Cerebellar nuclear complex (tissue), 1 donor: ENCODE measurements at regions not wholly inside any gene's neighbourhood (a gene's known extent, or its start where the extent isn't known, plus 50 kb on each side); places are given as distances from the start of the nearest gene placed in this dataset.
"Not testable (repeated sequence)": the region's sequence is repeated elsewhere in the genome, so short reads cannot be mapped to it uniquely, and the experiment has no call there.

Experiments used
- DNase-seq, 2 experiments: peaks; one replicate each; lab custom pipeline; 2025; lab: John Stamatoyannopoulos, UW

DNA sequence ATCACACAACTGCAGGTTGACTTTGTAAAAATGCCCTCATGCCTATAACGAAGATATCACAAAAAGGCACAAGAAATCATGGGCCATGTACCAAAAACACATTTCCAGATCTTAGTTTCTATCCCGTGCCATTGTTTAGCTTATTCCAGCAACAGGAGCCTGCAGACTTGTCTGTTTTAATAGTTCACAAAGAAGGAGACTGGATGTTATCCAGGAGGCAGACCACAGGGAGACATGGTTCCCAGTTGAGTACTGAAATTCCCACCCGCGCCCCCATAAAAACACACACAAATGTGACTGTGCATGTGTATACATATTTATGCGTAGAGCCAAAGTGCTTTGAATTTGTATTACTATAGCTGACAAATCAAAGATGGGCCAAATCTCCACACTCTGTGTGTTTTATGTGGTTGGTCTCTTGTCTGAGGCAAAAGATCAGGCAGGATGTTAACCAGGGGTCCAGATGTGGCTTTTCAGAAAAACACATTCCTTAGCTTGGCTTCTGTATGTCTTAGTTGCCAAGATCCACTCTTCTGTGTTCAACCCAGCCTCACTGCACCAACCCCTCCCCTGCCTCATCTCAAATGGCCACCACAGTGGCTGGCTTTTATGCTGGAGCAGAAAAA is 469.2 kb upstream of the DIPK2B start:
- no peak for DNase-seq

DNA sequence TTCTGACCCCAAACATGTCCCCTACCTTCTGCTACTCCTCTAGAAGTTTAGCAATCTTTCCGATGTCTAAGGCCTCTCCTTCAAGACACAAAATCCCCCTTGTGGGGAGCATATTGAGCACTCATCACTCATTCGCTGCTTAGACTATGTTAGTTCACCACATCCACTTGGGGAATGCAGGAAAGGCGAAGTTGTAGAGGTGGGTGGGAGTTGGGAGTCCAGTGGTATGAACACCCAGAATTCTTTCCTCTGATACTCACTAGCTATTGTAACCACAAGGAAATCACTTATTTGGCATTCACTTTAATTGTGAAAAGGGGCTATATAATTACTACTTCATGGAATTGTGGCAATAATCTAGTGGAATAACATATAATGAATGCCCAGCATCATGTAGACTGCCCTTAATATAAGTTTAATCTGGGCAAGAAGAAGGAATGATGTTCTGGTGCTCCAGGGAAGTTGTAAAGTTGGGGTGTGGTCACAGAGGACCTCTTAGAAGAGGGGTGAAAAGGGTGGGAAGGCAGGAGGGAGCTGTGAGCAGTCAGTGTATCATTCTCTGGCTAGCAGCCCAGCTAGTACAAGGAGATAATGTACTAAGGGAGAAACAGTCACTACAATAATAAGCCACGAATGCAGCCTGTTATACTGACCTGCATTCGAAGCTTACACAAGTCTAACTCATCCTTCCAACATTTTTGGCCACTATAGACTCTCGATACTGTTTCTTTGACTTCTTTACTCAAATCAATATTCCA is 468.2 kb upstream of the DIPK2B start:
- no peak for DNase-seq

DNA sequence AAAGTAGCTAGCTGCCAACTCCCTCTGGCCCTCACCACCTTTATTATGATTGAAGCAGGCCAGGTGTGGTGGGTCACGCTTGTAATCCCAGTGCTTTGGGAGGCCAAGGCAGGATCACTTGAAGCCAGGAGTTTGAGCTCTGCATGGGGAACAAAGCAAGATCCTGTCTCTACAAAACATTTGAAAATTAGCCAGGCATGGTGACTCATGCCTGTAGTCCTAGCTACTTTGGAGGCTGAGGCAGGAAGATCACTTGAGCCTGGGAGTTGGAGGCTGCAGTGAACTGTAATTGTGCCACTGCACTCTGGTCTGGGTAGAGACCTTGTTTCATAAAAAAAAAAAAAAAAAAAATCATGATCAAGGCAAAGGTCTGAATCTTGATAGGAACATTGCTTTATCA is 467.0 kb upstream of the DIPK2B start:
- no peak for DNase-seq

DNA sequence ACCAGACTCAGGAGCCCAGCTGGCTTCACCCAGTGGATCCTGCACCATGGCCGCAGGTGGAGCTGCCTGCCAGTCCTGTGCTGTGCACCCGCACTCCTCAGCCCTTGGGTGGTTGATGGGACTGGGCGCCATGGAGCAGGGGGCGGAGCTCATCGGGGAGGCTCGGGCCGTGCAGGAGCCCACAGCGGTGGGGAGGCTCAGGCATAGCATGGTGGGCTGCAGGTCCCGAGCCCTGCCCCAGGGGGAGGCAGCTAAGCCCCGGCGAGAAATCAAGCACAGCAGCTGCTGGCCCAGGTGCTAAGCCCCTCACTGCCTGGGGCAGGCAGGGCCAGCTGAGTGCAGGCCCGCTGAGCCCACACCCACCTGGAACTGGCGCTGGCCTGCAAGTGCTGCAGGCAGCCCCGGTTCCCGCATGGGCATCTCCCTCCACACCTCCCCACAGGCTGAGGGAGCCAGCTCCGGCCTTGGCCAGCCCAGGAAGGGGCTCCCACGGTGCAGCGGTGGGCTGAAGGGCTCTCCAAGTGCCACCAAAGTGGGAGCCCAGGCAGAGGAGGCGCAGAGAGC is 464.1 kb upstream of the DIPK2B start:
- DNase-seq, result no peak

DNA sequence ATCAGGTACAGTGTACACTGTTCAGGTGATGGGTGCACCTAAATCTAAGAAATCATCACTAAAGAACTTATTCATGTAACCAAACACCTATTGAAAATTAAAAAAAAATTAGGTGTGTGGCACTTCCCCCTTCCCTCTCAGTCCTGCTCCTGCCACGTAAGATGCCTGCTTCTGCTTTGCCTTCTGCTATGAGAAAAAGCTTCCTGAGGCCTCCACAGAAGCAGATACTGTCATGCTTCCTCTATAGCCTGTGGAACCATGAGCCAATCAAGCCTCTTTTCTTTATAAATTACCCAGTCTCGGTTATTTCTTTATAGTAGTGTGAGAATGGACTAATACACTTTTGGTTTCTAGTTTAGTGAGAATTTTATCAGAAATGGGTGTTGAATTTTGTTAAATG is 459.8 kb upstream of the DIPK2B start:
- DNase-seq, result no peak

DNA sequence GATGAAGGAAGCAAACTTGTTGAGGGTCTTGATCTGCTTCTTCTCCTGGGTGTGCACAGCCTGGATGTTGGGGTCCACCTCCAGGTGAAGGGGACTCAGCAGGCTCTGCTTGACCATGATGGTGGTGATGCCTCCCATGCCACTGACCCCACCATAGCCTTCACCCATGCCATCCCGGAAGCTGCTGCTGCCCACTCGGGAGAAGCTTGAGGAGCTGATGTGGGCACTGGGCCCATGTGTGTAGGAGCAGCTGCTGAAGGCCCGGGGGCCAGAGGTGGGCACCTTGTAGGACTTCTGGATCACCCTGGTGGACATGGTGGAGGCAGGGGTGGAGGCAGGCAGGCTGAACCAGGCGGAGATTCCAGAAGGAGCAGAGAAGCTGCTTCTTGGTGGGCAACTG is 432.7 kb upstream of the DIPK2B start:
- DNase-seq, result no peak

DNA sequence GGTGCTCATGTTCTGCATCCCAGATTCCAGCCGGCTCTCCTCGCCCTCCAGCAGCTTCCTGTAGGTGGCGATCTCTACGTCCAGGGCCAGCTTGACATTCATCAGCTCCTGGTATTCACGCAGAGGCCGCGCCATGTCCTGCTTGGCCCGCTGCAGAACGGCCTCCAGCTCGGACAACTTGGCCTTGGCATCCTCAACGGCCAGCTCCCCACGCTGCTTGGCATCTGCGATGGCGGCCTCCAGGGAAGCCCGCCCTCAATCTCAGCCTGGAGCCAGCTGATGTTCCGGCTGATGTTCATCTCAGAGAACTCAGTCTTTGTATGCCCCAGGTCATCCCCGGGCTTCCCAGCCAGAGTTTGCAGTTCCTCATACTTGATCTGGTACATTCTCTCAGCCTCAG is 431.8 kb upstream of the DIPK2B start:
- no peak for DNase-seq

DNA sequence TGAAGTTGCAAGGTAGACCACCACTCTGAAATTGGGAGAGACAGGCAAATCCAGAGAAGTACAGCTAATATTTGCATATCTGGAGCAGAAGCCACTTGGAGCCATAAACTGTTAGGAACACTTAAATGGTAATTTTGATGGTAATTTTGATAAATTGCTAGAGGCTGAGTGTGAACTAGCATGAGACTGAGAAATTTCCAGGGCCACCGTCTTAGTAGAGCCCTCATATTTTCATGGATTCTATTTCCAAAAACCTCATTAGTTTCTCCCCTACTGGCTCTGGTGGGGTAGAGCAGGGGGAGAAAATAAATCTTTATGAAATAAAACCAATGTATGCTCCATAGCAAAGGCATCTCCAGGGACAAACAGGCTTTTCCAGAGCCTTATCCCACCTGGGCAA is 429.4 kb upstream of the DIPK2B start:
- no peak for DNase-seq

DNA sequence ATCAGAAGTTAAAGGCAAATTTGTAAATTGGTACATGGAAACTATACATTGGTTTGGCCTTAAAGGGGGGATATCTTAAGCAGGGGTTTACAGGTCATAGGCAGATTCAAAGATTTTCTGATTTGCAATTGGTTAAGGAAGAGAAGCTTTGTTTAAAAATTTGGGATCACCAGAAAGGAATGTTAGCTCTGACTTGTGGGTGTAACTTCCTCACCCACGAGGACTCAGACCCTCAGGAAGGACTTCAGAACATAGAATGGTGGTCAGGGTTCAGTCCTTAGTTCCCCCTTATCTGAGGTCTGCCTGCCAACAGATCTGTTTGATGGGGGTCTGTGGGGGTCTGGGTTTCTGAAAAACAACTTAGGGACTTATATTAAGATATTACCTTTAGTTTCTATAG is 427.4 kb upstream of the DIPK2B start:
- DNase-seq, result no peak

DNA sequence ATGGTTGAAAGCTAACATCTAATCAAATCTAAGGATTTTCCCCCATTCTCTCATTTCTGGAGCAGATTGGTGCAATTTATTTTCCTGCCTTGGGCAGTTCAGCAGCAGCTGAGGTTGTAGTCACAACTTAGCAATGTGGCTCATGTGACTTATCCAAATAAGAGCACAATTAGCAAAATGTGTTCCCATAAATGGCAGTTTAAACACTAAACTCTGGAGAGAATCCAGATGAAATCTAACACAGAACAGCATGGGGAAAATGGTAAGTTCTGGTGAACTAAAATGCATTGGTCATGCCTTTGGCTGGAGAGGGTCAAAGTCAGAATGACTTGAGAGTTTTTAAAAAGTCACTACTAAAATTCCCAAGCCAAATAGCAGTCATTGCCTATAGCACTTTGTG is 422.6 kb upstream of the DIPK2B start:
- no peak for DNase-seq

DNA sequence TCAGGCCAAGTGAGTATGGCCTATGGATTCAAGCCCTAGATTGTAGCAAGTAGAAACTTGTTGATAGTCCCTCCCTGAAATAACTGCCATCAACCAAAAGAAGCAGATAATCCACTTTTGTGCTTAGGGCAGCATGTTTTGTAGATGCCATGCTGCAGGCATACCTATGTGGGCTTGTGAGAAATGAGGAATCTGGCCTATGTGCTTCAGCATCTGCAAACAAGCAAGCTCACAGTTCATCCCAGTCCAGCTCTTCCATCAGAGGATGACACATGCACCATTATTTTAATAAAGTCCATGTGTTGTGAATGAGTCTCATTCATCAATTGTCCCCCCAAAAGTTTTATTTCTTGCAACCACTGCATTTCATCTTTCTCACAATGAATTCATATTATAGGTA is 421.9 kb upstream of the DIPK2B start:
- no peak for DNase-seq

DNA sequence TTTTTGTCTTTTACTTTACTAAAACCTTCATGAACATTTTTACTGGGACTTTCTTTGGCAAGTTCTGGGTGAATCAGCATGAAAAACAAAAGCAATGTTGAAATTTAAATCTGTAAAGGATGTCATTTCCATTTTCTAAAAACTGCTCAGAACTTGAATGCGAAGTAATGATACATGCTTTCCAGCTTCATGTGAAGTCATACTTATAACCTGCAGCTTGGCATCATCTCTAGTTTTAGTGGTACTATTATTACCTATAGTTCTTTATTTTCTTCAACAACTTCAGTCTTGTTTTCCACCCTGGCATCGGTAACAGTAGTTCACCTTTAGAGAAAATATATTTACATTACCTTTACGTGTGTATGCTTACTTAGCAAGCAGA is 421.4 kb upstream of the DIPK2B start:
- DNase-seq, result no peak

DNA sequence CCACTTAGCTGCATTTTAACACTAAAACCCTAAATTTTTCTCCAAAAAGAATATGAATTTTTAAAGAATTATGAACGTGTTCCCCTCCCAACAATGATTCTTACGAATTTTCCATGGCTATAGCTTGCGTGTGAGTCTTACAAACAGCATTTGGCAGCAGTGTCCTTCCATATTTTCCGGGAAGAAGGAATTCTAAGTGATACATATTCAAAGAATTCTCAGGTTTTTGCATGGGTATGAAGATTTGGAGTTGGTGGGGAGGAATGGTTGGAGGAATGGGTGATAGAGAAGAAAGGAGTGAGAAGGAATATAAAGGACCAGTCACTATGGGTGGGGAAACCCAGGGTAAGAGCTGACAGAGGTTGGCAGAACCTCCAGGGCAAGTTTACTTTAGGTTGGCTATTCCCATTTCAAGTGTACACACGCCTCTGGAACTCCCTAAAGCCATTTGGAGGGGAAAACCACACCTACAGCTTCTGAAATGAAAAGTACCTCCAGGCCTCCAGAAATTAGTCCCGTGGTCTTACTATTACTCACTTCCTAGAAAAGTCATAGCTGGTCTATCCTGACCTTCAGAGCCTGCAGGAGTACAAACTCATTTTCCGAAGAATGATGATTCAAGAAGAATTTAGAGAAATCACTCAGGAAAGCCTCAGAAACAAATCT is 420.8 kb upstream of the DIPK2B start:
- no peak for DNase-seq

DNA sequence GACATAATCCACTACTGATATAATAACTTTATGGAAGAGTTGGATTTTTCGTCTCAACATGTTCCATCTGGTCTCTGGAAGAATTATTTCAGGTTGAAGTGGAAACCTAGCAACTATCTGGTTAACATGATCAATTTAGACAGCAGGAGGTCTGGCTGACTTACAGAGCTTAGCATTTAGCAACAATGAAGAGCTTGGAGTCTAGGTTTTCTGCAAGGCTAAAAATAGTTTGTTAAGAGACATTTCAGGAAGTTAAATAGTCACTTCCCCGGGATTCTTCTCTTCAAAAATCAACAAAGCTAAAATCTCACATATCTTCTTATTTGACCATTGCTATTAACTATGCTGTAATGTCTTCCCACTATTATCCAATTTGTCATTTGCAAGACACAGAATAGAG is 418.6 kb upstream of the DIPK2B start:
- DNase-seq, result no peak

DNA sequence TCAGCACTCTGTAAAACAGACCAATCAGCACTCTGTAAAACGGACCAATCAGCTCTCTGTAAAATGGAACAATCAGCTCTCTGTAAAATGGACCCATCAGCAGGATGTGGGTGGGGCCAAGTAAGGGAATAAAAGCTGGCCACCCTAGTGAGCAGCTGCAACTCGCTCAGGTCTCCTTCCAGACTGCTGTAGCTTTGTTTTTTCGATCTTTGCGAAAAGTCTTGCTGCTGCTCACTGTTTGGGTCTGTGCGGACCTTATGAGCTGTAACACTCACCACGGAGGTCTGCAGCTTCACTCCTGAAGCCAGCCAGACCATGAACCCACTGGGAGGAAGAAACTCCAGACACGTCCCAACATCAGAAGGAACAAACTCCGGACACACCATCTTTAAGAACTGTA is 414.9 kb upstream of the DIPK2B start:
- not testable (repeated sequence) for DNase-seq

DNA sequence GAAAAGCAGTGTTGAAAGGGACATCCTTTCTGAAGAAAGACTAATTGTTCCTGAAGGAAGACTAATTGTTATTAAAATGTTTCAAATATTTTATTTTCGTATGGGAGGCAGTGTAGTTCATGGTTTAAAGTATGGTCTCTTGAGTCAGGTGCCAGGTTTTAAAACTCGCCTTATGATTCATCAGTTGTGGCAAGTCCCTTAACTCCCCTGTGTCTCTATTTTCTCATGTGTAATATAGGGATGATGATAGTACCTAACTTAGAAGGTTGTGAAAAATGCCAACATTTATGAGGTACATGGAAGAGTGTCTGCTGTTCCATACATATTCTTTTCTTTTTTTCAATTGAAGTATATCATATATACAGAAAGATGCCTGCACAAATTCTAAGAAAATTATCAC is 414.2 kb upstream of the DIPK2B start:
- no peak for DNase-seq

DNA sequence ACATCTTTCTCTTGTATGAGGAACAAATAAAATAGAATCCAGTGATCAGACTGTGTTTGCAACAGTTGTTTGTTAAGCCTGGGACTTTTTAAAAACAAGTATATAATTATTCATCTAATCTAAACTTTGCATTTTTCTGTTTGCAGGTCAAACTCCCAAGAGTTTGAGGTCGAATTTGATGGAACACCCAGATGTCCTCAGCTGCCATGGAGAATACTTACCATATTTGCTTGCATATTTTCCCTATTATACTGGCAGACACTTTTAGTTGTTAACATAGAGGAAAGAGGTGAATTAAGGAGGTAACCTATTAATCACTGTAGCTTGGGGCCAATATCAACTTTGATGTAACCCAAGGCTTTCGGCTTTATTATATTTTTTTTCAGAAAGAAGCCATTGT is 401.5 kb upstream of the DIPK2B start:
- no peak for DNase-seq

DNA sequence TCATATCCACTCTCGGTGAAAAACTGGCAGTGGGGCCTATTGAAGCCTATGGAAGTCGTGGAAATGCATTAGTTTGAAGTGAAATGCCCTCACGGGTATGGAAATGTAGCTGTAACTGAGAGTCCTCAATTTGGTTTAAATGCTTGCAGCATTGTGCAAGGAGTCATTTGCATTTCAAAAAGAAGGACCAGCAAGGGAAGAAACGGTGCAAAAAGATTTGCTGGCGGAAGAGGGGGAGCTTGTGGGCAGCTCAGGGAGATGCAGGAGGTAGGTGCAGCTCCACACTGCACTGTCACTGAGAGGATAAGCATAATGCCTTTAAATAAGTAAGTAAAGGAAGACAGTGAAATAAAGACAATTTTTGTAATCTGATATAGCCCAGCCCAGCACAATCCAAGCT is 400.4 kb upstream of the DIPK2B start:
- no peak for DNase-seq

DNA sequence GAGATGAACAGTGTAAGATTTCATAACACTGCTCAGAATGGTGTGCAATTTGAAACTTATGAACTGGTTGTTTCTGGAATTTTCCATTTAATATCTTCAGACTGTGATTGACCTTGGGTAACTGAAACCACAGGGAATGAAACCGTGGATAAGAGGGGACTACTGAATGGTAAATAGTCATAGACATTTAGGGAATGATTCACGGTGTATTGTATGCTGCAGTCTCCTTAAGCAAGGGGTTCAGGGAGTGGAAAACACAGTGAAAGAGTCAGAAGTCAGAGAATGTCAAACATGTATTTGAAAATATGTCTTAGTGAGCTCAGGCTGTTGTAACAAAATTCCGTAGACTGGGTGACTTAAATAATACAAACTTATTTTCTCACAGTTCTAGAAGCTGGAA is 398.2 kb upstream of the DIPK2B start:
- DNase-seq, result no peak

DNA sequence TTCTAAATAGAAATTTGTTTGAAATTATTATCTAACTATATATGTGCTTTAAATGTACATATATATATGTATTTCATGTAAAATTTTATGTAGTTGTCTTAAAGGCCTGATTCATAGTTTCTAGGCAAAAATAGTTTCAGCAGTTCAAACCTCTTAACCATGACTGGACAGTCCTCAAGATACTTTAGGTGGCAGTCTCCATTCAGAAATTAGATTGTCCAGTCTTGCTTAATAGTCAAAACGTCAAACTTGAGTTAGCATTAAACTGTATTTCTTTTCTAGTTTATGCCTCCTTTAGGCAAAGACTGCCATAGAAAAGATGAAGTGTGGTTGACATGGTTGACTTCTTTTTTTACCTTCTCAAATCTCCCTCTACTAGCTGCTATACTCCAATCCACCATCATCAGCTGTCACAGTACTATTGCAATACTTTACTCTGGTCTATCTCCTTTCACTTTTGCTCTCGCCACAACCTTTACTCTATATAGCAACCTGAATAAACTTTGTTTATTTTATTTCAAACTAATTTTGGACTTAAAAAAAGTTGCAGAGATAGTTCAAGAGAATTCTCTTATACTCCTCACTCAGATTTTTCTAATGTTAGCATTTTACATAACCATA is 395.6 kb upstream of the DIPK2B start:
- DNase-seq, result no peak

DNA sequence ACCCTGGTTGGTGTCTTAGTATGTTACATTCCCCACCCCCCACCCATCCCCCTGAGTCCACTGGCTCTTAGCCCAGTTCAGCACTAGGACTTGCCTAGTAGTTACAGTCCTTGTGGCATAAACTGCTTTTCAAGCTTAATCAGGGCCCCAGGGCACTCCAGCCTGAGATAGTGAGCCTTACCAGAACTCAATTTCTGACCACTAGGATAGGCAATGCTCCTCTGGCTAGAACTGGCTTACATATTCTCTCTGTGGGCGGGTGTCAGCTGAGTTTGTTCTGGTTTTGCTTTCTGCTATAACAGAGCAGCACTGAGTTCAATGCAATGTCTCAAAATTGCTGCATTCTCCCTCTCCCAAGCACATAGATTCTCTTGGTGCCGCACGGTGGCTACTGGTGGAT is 391.4 kb upstream of the DIPK2B start:
- no peak for DNase-seq

DNA sequence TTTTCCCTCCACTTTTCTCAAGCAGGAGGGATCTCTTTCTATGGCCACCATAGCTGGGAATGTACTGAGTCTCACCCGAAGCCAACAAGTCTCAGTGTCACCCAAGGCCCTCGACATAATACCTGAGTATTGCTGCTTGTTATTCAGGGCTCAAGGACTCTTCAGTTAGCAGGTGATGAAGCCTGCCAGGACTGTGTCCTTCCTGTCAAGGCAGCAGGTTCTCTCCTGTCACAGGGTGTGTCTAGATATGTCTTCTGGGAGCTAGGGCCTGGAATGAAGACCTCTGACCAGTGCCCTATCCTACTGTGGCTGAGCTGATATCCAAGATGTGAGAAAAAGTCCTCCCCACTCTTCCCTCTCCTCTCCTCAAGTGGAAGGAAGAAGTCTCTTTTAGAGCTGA is 391.0 kb upstream of the DIPK2B start:
- no peak for DNase-seq

DNA sequence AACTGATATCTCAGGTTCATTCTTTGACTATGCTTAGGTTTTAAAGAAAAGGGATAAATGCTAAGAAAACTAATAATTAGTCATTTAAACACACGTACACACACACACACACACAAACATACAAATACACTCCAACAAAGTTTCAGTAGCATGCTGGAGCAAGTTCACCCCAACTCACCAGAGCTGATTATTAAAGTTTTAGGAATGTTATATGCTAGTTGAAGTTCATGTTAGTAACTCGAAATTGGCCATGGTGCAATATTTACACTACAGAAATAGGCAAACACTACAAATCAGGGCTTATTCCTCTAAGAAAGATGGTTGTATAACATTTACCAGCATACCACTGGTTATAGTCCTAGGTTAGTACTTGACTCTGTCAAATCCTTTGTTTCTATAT is 384.0 kb upstream of the DIPK2B start:
- no peak for DNase-seq
